Sigmoid colon (tissue), 4 donors: ENCODE measurements at regions not wholly inside any gene's neighbourhood (a gene's known extent, or its start where the extent isn't known, plus 50 kb on each side); places are given as distances from the start of the nearest gene placed in this dataset.

ENCODE experiments used
- CTCF ChIP-seq, 4 experiments: fragments of 450-650 bp in 3 of 4; fragments of 200-600 bp in 1 of 4; IDR thresholded peaks; one replicate each; pipeline ENCODE4 v1.5.1; 2016 to 2019; ENCODE audit warnings: antibody characterized with exemption in 4 of 4, mild to moderate bottlenecking in 3 of 4, moderate library complexity in 2 of 4
- EP300 ChIP-seq, 4 donors: sonication (generic); formaldehyde crosslinking; IDR thresholded peaks; one replicate each; pipeline ENCODE4 v1.6.1; 2017; ENCODE audit warnings: antibody characterized with exemption in 4 of 4
- POLR2A ChIP-seq, 2 donors: fragments of 450-650 bp; IDR thresholded peaks; one replicate each; pipeline ENCODE4 v1.6.1; 2016; ENCODE audit warnings: antibody characterized with exemption in 2 of 2, mild to moderate bottlenecking in 2 of 2, moderate library complexity in 2 of 2

GRCh38 chr5:163248333-163248732, 189.1 kb upstream of the CCNG1 start:
- TF ChIP-seq EP300 (IDR thresholded peaks at IDR 0.05) (no peak), CTCF (IDR thresholded peaks at IDR 0.05) (no peak), POLR2A (IDR thresholded peaks at IDR 0.05) (no peak)
